Mesenchymal stem cell (in vitro differentiated cells and primary cell): ENCODE measurements at regions not wholly inside any gene's neighbourhood (a gene's known extent, or its start where the extent isn't known, plus 50 kb on each side); places are given as distances from the start of the nearest gene placed in this dataset.

Source experiments
- DNase-seq: peaks from one replicate; pipeline ENCODE4 v3.0.0-alpha.2; 2013
- H2AFZ ChIP-seq: one replicate; pipeline ENCODE4 v1.6.1; 2013; ENCODE audit warnings: low read depth, mild to moderate bottlenecking, control low read depth, inconsistent platforms, low read length, moderate library complexity
- H2AK5ac ChIP-seq: 2 replicates; pipeline ENCODE4 v1.6.1; 2013; ENCODE audit warnings: low read length, moderate library complexity, mild to moderate bottlenecking, inconsistent platforms; ENCODE audit not compliant: severe bottlenecking
- H2BK120ac ChIP-seq: one replicate; pipeline ENCODE4 v1.6.1; 2013; ENCODE audit warnings: low read depth, mild to moderate bottlenecking, inconsistent platforms, low read length, moderate library complexity
- H2BK12ac ChIP-seq, 2 experiments: one replicate each; pipeline ENCODE4 v1.6.1; 2013; ENCODE audit warnings: inconsistent platforms in 2 of 2, low read length in 2 of 2, mild to moderate bottlenecking in 2 of 2, moderate library complexity in 2 of 2, control low read depth in 1 of 2
- H2BK15ac ChIP-seq: one replicate; pipeline ENCODE4 v1.6.1; 2013; ENCODE audit warnings: mild to moderate bottlenecking, low read depth, inconsistent platforms; ENCODE audit not compliant: poor library complexity, severe bottlenecking
- H2BK5ac ChIP-seq: 2 replicates; pipeline ENCODE4 v1.6.1; 2013; ENCODE audit warnings: low read depth, mild to moderate bottlenecking, low read length, control low read depth, inconsistent platforms; ENCODE audit not compliant: poor library complexity, severe bottlenecking
- H3K14ac ChIP-seq, 2 experiments: one replicate each; pipeline ENCODE4 v1.6.1; 2013; ENCODE audit warnings: inconsistent platforms in 2 of 2, low read length in 2 of 2, control low read depth in 1 of 2, mild to moderate bottlenecking in 1 of 2, moderate library complexity in 1 of 2
- H3K18ac ChIP-seq, 2 experiments: one replicate each; pipeline ENCODE4 v1.6.1; 2013; ENCODE audit warnings: inconsistent platforms in 2 of 2, low read length in 2 of 2, control low read depth in 1 of 2, low read depth in 1 of 2, mild to moderate bottlenecking in 1 of 2
- H3K23ac ChIP-seq, 2 experiments: one replicate each; pipeline ENCODE4 v1.6.1; 2013; ENCODE audit warnings: inconsistent platforms in 2 of 2, low read length in 2 of 2, mild to moderate bottlenecking in 2 of 2, moderate library complexity in 2 of 2, control low read depth in 1 of 2
- H3K27ac ChIP-seq: 2 replicates; pipeline ENCODE4 v1.5.1; 2013; ENCODE audit warnings: mild to moderate bottlenecking, moderate library complexity, low read length, control low read depth, inconsistent platforms; ENCODE audit not compliant: poor library complexity, severe bottlenecking
- H3K27me3 ChIP-seq, 2 experiments: 2 replicates each; pipeline versions ENCODE4 v1.6.1 to v1.7.0; 2013; ENCODE audit warnings: low read length in 2 of 2, mild to moderate bottlenecking in 2 of 2, moderate library complexity in 2 of 2, control low read depth in 1 of 2, inconsistent platforms in 1 of 2; ENCODE audit not compliant: control insufficient read depth in 1 of 2, insufficient read depth in 1 of 2
- H3K36me3 ChIP-seq, 2 experiments: 2 replicates each; pipeline versions ENCODE4 v1.6.1 to v1.7.0; 2013; ENCODE audit warnings: low read length in 2 of 2, control low read depth in 1 of 2, inconsistent platforms in 1 of 2, low read depth in 1 of 2, mild to moderate bottlenecking in 1 of 2; ENCODE audit not compliant: insufficient read depth in 2 of 2, control insufficient read depth in 1 of 2
- H3K4ac ChIP-seq, 2 experiments: one replicate each; pipeline ENCODE4 v1.6.1; 2013; ENCODE audit warnings: inconsistent platforms in 2 of 2, low read length in 2 of 2, mild to moderate bottlenecking in 2 of 2, moderate library complexity in 2 of 2, control low read depth in 1 of 2, low read depth in 1 of 2
- H3K4me1 ChIP-seq: 2 replicates; pipeline ENCODE4 v1.6.1; 2013; ENCODE audit warnings: low read depth, low read length, control low read depth; ENCODE audit not compliant: control insufficient read depth, insufficient read depth
- H3K4me2 ChIP-seq: 2 replicates; pipeline ENCODE4 v1.6.1; 2013; ENCODE audit warnings: low read length, mild to moderate bottlenecking, inconsistent platforms; ENCODE audit not compliant: poor library complexity, severe bottlenecking
- H3K4me3 ChIP-seq, 2 experiments: 2 replicates each; pipeline versions ENCODE4 v1.5.1 to v1.7.0; 2013; ENCODE audit warnings: low read length in 2 of 2, mild to moderate bottlenecking in 2 of 2, control low read depth in 1 of 2, low read depth in 1 of 2; ENCODE audit not compliant: insufficient read depth in 1 of 2
- H3K79me1 ChIP-seq: replicated peaks from 2 replicates; pipeline ENCODE4 v1.6.1; 2013; ENCODE audit warnings: mild to moderate bottlenecking, control low read depth, low read length, inconsistent platforms; ENCODE audit not compliant: poor library complexity, severe bottlenecking
- H3K9ac ChIP-seq: 2 replicates; pipeline ENCODE4 v1.7.0; 2013; ENCODE audit warnings: mild to moderate bottlenecking, low read length, moderate library complexity
- H3K9me3 ChIP-seq: 2 replicates; pipeline ENCODE4 v1.7.0; 2013; ENCODE audit warnings: mild to moderate bottlenecking, low read length; ENCODE audit not compliant: control insufficient read depth
- H4K8ac ChIP-seq: one replicate; pipeline ENCODE4 v1.6.1; 2013; ENCODE audit warnings: inconsistent platforms, mild to moderate bottlenecking, low read length, moderate library complexity
- H4K91ac ChIP-seq: one replicate; pipeline ENCODE4 v1.6.1; 2013; ENCODE audit warnings: mild to moderate bottlenecking, low read length, inconsistent platforms
- WGBS: methylation state at CpG from one replicate; pipeline ENCODE4 v1.1.7; 2013; ENCODE audit warnings: mixed read lengths; 5-methylcytosine and 5-hydroxymethylcytosine counted together

GRCh38 chr4:147365396-147365795, 115.5 kb upstream of the EDNRA start:
- H3K14ac ChIP-seq, result no peak overlapping the region
- no peak overlapping the region for H3K4me2 ChIP-seq
- peaks cover 9% of the 10 kb centered on the region for H3K4me1 ChIP-seq
- H3K4me3 ChIP-seq, result no peak overlapping the region
- peak overlapping the region in 1 of 2 experiments; percentile 25 for H2BK12ac ChIP-seq
- no peak overlapping the region for H3K23ac ChIP-seq
- no peaks in the 10 kb centered on the region for H3K79me1 ChIP-seq
- H3K27ac ChIP-seq, result no peak overlapping the region
- no peak overlapping the region for H2AFZ ChIP-seq
- peak overlapping the region; percentile 62 for H2AK5ac ChIP-seq
- peak overlapping the region; percentile 25 to 51 for H3K18ac ChIP-seq
- DNase-seq, result no peak
- no peak overlapping the region for H3K9ac ChIP-seq
- H4K91ac ChIP-seq, result no peak overlapping the region
- WGBS, result 88% methylated on average over 3 of the region's 3 CpGs
- H3K4ac ChIP-seq, result no peak overlapping the region
- H2BK120ac ChIP-seq, result no peak overlapping the region
- H3K36me3 ChIP-seq, result no peaks in the 10 kb centered on the region
- H3K27me3 ChIP-seq, result no peaks in the 10 kb centered on the region
- no peak overlapping the region for H4K8ac ChIP-seq
- H3K9me3 ChIP-seq, result no peaks in the 10 kb centered on the region
- H2BK15ac ChIP-seq, result no peak overlapping the region
- no peak overlapping the region for H2BK5ac ChIP-seq

DNA sequence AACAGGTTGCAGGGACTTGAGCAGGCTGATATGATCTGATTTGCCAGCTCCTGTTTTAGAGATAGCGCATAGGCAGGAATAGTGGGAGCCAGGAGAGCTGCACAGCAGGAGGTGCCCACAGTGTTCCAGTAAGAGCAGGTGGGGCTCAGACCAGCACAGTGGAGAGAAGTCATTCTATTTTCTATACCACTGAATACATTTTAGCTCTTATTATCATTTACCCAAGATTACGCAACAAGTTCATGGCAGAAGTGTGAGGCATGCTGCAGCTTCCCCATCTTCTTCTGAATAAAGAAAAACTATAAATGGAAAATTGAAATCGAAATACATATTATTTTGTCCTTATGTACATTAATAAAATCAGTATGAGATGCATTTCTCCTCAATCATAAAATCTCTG, 114.7 kb upstream of the EDNRA start:
- peaks cover 10% of the 10 kb centered on the region for H3K4me1 ChIP-seq
- no peaks in the 10 kb centered on the region for H3K9me3 ChIP-seq
- H3K4me3 ChIP-seq, result no peak overlapping the region
- 100% methylated on average over 1 of the region's 3 CpGs for whole genome bisulfite sequencing
- no peak overlapping the region for H3K4me2 ChIP-seq
- no peak overlapping the region for H3K14ac ChIP-seq
- no peak overlapping the region for H3K23ac ChIP-seq
- H3K36me3 ChIP-seq, result no peaks in the 10 kb centered on the region
- no peak overlapping the region for H2BK5ac ChIP-seq
- H4K8ac ChIP-seq, result no peak overlapping the region
- no peak overlapping the region for H2AFZ ChIP-seq
- peak overlapping the region; percentile 46 for H2AK5ac ChIP-seq
- no peak overlapping the region for H2BK15ac ChIP-seq
- H3K4ac ChIP-seq, result peak overlapping the region; percentile 18 to 73
- H2BK12ac ChIP-seq, result peak overlapping the region in 1 of 2 experiments; percentile 89
- no peaks in the 10 kb centered on the region for H3K27me3 ChIP-seq
- no peak overlapping the region for H3K27ac ChIP-seq
- no peak for DNase-seq
- H2BK120ac ChIP-seq, result peak overlapping the region; percentile 50
- no peak overlapping the region for H4K91ac ChIP-seq
- no peaks in the 10 kb centered on the region for H3K79me1 ChIP-seq
- no peak overlapping the region for H3K9ac ChIP-seq
- H3K18ac ChIP-seq, result peak overlapping the region in 1 of 2 experiments; percentile 51

DNA sequence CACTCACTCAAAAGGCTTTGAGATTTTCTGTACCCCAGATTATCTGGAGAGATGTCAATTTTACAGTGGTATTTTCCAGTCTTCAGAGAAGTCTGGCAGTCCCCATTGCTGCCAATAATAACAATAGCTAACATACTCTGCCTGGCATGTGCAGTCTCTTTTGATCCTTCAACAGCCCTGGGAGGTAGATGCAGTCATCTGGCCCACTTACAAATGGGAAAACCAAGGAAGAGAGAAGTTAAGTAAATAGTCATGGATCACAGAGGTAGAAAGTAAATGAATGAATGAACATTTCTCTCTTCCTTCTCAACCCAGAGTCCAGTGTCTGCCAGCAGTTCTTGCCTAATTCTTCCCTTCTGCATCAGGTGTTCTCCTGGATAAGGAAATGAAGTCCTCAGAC, 113.0 kb upstream of the EDNRA start:
- Histone ChIP-seq H2BK15ac (no peak overlapping the region), H3K18ac (no peak overlapping the region), H2BK5ac (no peak overlapping the region), H3K4me3 (no peak overlapping the region), H3K27me3 (no peaks in the 10 kb centered on the region), H2BK12ac (no peak overlapping the region), H2BK120ac (no peak overlapping the region), H2AK5ac (no peak overlapping the region), H3K27ac (no peak overlapping the region), H3K14ac (no peak overlapping the region), H4K8ac (no peak overlapping the region), H3K4me2 (no peak overlapping the region), H2AFZ (no peak overlapping the region), H3K9me3 (peaks cover 8% of the 10 kb centered on the region), H3K9ac (no peak overlapping the region), H3K4me1 (peaks cover 9% of the 10 kb centered on the region), H4K91ac (no peak overlapping the region), H3K79me1 (no peaks in the 10 kb centered on the region), H3K4ac (no peak overlapping the region), H3K36me3 (no peaks in the 10 kb centered on the region), H3K23ac (no peak overlapping the region)
- no peak for DNase-seq

GRCh38 chr4:147368948-147369347, 111.9 kb upstream of the EDNRA start:
- DNase-seq, result peak; percentile 17
- Histone ChIP-seq H3K4me2 (no peak overlapping the region), H3K4me1 (peaks cover 8% of the 10 kb centered on the region), H3K23ac (no peak overlapping the region), H3K27me3 (no peaks in the 10 kb centered on the region), H3K14ac (no peak overlapping the region), H3K79me1 (no peaks in the 10 kb centered on the region), H3K9me3 (peaks cover 17% of the 10 kb centered on the region), H2BK12ac (no peak overlapping the region), H2AK5ac (no peak overlapping the region), H3K27ac (no peak overlapping the region), H2BK15ac (no peak overlapping the region), H3K4ac (no peak overlapping the region), H4K8ac (no peak overlapping the region), H4K91ac (no peak overlapping the region), H3K36me3 (no peaks in the 10 kb centered on the region), H3K4me3 (no peak overlapping the region), H2BK5ac (no peak overlapping the region), H3K9ac (no peak overlapping the region), H2BK120ac (no peak overlapping the region), H3K18ac (no peak overlapping the region), H2AFZ (no peak overlapping the region)
